HG03064 (cell line): ENCODE measurements at regions not wholly inside any gene's neighbourhood (a gene's known extent, or its start where the extent isn't known, plus 50 kb on each side); places are given as distances from the start of the nearest gene placed in this dataset.
A peak's percentile ranks its signal among the peaks of the same experiment; 100 is the strongest.

Experiments
- ATAC-seq: cut with Tn5 transposase; IDR thresholded peaks from one replicate; pipeline ENCODE4 v1.9.1; 2021; ENCODE audit warnings: low read depth; ENCODE audit not compliant: unreplicated experiment

DNA sequence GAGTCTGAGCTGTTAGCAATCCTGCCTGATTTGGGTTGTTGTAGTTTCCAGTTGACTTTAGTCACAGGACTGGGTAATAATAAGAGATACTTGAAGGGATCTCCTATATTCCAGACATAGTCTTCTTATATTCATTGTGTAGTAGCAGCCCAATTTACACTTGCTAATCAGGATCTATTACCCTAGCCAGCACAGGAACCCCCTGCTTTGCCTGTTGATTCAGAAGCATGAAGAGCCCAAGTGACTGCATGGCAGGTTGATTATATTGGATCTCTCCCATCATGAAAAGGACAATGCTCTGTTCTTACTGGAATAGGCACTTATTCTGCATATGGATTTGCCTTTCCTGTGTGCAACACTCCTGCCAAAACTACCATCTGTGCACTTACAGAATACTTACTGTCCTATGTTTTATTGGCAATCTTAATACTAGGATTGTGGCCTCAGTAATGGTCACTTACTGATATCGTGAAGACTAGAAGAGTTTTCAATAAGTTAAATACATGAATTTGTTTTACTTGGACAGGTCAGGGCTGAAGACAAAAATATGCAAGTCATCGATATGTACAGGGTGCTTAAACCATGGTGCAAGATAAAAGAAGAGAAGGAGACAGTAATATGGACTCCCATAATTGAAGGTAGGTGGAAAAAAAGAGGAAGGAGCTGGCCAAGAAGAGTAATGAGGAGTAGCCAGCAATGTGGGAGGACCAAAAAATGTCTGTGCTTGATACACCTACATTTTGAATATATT lies 304.1 kb downstream of the MCTP2 start:
- ATAC-seq: no peak

DNA sequence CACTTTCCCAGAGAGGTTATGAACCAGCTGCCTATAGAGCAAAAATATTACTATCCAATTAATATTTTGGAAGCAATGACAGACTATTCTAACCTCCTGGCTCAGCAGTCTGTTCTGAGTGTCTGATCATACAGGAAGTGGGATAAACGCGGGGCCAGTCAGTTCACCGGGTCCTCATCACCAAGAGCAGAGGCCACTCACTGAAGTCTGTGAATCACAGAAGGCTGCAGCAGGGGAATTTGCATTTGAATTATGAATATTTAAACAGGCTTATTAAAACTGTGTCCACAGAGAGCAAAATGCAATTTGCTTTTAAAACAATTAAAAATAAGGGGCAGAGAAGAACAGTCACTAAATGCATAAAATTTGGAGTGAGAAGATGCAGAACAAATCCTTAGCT lies 305.2 kb downstream of the MCTP2 start:
- ATAC-seq: no peak

DNA sequence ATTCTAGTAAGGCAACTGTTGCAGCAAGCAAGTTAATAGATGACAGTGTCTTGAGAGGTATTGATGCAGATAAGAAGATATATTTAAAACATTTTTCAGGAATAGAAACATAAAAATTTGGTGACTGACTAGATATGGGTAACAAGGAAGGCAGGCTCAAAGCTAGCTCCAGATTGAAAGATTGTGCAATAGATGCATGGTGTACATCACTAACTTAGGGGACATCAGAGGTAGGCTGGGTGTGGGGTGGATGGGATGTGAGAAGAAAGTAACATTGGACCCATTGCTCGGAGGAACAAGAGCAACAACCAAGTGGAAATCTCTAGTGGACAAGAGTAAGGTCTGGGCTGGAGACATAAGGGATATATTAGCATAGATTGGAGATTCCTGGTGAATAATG lies 306.9 kb downstream of the MCTP2 start:
- ATAC-seq: no peak

DNA sequence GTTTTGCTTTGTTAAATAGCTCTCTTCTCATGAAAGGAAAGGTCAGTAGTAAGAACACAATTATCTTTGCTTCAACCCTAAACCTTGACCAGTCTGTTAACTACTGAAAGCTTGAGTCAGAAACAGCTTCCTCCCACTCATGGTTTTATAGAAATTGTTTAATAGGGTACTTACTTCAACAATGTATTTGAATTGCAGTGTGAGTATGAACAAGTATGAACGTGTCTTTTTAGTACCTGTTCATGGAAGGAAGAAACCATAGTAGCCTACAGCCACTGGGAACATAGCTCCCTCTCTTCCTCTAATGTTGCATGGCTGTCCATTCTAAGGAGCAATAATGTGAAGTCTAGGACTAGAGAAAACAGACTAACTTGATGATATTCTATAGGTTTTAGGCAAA lies 311.0 kb downstream of the MCTP2 start:
- ATAC-seq: no peak

DNA sequence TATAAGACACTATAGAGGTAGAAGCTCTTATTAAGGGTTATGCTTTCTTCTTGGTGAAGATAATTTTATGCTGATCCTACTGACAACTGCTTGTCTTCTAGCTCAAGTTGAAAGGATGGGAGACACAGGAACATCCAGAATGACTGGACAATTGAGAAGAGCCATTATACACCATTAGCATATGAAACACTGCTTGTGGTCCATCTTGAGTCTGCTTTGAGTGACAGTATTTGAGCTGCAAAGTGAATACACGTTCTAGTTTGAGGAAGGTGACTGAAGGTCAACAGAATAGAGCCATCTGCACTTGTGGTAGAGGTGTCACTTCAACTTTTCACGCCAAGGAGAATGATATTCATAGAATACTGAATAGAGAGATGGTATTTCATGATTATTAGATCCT lies 315.4 kb downstream of the MCTP2 start:
- ATAC-seq: no peak

DNA sequence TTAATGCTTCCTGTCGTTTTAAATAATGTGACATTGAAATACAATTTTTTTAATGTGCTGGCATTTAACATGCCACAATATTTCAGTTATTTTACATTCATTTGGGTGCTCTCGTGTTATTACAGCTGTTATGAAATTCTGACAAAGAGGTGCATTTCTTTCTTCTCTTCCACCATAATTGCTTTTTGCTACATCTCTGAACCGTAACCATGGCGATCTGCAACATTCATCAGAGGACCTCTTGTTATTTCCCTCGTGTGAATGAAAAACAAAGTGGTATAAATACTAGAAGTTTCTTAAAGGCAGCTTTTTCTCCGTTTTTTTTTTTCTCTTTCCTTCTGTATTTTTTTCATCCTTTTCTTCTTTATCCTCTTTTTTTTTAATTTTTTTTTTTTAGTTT lies 316.4 kb downstream of the MCTP2 start:
- no peak for ATAC-seq

DNA sequence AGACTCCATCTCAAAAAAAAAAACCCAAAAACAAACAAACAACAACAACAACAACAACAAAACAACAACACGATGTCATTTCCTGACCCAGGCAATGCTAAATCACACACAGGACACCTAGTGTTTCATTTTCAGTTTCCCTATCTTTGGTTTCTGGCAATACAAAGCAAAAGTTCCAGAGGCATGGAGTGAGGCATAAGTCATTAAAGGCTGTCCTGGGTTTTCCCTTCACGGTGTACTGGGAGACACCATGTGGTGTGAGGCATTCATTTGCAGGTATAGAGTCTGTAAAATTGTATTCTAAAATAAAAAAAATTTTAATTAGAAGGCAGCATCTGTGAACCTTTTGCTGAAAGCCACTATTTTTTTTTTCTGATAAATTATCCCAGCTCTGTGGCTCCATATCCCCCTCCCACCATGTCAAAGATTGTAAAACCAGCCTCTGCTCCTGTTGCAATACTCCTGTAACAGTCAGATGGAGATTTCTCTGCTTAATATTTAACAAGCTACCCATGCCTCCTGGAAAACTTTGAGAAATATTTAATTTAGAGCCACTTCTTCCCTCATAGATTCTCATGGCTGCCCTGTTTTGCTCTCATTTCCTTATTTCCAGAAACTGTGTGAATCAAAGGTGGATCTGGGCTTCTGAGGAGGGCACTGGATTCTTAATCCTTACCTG lies 324.6 kb downstream of the MCTP2 start:
- ATAC-seq: no peak

DNA sequence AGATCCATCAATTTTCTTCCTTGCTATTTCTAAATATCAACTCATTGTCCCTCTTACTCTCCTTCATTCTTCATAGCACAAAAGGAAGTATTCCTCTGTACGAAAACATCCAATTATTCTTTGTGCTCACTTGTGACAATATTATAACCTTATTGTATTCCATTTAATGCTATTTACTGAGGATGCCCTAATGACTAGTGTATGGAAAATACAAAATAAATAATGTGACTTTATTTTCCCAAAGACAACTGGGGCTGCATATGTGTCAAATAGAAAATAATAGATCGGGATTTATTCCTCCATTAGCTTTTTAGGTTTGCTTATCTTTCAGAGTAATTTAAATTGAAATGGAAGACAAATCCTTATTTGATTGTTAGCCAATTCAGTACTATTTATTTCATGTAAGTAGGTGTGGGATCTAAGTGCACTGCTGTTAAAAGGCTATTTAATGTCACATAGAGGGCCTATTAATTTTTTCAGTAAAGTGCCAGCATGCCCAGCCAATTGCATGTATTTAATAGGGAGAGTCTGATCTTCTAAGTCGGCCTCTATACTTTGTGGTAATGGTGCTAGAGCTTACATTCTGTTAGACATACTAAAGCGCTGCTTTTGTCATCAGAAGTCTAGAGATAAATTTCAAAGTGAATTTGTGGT lies 329.8 kb downstream of the MCTP2 start:
- no peak for ATAC-seq

DNA sequence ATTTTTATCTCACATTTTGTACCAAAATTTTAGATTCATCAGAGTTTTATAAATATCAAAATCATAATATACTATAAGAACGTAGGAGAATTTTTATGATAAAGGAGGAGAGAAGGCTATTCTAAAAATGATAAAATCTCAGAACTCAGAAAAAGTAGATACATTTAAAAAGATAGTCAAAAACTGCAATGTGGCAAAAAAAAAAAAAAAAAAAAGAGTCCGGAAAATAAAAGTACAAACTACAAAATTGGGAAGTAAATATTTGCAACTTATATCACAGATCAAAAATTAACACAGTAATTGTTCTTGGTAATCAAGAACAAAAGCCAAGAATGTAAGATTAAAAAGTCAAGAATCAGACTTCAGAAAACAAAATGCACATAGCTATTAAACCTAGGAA lies 332.1 kb downstream of the MCTP2 start:
- ATAC-seq: no peak

DNA sequence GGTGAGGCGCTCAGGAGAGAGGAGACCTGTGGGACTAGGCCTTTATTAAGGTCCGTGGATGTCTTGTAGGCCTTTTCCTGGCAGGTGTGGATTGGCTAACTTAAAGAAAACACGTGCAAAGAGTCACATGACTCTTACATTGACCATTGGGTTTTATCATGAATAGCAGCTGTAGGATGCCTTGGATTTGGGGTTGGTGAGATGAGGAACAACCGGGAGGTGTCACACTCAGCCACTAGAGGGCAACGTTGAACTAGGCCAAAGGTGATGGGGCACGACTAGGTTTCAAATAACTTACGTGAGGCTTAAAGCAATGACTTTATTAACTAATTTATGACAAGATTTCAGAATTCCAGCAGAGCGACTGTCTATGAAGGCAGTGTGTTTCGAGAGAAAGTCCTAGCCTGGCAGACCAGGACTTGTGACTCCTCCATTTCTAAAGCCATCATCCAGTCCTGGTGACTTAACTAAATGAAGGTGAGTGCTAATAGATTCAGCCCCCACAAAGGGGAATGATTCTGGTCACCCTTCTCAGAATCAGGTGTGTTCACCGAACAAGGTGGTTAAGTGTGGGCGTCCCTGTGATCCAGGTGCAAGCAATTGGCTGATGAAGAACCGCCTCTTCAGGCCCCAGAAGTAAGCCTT lies 345.6 kb downstream of the MCTP2 start:
- ATAC-seq: peak; percentile 73

DNA sequence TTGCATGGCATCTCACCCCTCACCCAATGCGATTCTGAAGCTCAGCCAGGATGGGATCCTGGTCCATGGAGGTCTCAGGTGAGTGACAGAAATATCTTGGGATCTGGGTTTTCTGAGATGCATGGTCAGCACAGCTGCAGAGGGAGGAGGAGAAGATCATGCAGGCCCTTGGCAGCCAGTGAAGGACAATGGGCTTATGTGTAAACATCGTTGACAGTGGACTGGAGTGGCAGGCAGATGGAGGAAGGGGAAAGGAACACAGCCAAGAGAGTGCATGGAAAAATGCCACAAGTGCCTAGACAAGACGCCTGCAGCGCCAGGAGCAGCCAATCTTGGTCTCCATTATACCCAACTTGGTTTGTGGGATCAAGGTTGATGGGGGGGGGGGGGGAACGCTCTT lies 347.9 kb downstream of the MCTP2 start:
- ATAC-seq: no peak

DNA sequence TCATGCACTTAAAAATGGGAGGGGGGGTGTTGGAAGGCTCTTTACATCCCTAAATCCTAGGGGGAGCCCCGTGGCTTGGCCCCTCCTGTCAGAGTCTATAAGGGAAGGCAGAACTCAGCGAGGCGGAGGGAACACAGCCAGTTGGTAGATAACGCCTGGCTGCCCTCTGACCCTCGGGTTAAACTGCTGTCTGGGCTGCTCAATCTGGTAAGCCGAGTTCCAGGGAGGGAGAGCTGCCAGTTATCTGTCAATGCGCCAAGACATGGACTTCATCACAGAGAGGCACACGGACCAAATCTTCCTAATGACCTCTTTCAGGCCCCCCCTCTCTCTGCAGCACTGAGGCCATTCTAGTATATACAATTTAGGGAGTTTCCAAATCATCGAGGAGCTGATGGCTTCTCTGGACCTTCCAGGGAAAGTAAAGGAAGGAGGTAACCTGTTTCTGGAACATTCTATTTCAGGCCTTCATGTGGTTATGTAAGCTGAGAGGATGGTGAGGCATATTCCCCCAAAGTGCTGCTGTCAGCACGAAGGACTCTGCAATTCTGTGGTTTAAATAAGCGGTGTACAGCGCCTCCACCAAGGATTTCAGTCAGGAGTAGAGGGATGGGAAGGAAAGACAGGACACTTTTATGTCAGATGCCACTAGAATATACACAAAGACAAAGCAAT lies 349.0 kb downstream of the MCTP2 start:
- no peak for ATAC-seq

DNA sequence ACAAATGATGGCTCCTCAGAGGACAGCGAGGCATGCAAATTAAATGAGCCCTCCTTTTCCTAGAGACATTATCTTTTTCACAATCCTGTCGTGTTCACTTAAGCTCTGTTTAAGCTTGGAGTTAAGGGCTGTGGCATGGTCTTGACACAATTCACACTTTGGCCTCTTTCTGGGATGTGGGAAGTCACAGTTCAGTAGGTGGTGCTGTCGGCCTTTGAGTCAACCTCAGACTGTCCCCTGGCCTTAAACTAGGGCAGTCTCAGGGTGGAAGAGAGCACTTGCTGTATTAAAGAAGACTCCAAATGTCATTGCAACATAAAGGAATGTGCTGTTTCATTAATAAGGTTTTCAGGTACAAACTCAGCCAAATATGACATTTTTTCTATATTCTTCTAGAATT lies 351.0 kb downstream of the MCTP2 start:
- no peak for ATAC-seq

DNA sequence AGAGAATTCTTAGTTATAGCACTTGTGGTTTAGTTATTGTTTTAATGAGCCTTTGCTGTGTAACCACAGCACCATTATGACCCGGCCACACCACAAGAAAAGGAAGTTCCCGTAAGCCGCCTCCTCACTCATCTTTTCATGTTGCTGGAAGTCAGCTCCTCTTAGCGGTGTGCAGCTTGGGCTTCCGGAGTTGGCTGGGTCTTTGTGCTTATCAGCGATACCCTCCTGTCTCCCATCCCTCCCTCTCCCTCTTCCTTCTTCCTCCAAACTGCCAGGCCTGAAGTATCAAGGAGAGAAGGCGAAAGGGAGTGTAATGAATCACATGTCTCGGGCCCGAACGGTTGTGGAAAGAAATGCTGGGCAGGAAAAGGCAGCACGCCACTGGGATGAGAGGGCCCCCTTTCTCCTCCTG lies 353.5 kb downstream of the MCTP2 start:
- ATAC-seq: peak; percentile 80

DNA sequence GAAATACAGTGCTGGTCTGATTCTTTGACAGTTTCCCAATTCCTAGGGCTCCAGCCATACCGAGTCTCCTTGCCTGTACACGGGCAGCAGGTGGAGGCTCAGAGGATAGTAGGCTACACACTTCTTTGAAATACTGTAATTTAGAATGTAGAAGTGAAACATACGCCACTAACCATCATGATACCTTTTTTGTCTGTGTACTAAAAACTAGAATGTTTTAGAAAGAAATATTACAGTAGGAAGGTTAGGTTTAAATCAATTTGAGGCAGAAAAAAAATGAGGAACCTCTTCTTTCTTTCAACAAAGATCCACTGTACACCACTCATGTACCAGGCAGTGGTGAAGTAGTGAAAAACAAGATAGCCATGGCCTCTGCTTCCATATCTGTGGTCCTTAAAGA lies 354.7 kb downstream of the MCTP2 start:
- peak; percentile 60 for ATAC-seq

DNA sequence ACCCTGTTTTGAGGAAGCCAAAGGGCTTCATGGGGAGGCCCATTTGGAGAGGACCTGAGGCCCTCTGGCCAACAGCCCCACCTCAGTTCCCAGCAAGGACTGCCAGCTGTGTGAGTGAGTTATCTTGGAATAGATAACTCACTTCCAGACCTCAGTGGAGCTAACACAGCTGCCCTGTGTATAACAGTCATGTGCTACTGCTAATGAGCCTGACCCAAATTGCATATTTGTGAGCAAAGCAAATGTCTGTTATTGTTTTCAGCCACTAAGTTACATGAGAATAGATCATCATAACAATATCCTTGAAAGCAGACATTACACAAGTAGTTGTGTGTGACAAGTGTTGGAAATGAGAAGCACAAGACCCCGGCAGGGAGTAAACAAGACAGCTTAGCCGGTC lies 355.8 kb downstream of the MCTP2 start:
- ATAC-seq: no peak

DNA sequence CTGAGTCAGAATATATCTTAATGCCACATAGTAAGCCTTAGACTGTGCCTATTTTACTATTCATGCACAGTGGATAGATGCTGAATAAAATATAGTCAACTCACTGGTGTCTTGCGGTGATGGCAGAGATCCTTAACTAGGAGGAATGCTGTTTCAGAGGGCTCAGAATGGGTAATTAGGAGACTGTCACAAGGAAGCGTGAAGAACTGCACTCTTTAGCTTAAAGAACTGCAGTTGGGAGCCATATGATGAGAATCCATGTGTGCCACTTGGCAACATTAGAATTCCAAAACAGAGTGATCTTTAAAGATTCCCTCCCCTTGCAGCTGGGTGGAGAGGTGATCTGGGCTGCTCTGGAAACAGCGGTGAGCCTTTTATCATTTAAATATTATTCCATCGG lies 357.6 kb downstream of the MCTP2 start:
- ATAC-seq: no peak

DNA sequence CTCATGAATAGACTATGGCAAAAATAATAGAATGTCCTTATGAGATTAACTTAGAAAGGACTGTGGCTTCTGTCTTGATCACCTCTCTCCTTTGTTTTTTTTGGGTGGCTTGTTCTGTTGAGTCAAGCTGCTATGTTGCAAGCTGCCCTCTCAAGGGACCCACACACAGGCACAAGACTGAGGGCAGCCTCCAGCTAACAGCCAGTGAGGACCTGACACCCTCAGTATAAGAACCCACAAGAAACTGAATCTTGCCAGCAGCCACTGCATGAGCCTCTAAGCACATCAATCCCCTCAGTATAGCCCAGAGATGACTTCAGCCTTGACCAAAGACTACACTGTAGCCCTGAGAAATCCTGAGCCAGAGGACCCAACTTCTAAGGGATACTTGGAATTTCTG lies 361.1 kb downstream of the MCTP2 start:
- no peak for ATAC-seq

DNA sequence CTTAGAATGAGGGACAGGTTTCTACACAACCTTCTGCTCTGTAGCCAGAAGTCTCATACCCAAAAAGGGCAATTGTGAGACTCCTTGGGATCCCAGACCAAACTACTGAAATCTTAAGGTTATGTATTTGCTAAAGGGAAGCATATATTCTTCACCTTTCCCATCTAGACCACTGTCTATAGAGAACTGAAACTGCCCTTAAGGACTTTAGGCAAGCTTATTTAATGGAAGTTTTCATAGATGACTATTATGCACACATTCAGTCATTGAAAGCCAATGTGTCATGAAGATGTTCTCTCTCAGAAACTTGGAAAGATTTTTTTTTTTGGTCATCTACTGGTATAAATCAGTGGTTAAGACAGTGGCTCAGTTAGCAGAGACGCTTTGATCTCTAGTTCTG lies 365.3 kb downstream of the MCTP2 start:
- ATAC-seq: no peak

DNA sequence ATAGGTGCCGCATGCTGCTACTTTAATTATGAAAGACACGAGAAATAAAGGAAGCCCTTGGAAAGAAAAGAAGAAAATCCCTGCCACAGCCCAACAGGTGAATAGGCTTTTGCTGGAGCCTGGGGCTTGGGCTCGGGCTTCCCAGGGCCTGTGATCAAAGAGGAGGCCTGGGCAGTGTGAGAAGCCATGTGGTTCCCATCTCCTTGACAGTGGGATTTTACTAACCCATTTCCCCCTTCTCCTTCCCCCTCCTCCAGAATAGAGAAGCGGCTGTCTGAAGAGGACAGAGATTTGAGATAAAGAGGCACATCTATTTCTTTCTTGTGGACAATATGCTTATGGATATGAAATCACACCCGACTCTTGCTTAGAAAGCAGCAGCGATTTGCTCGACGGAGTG lies 369.1 kb downstream of the MCTP2 start:
- no peak for ATAC-seq
